ENCODE measurements at regions not wholly inside any gene's neighbourhood (a gene's known extent, or its start where the extent isn't known, plus 50 kb on each side); places are given as distances from the start of the nearest gene placed in this dataset.

GRCh38 chr3:139281522-139282196 is 62.2 kb upstream of the MRPS22 start:
- POLR2A ChIA-PET: no interaction called here
- CTCF ChIA-PET: interaction anchor here (0.5 kb wide), 1 partner anchor 30 kb away, joined by 3 read pairs; no protein-coding TSS in a partner anchor
- no peaks in the 10 kb centered on the region for H3K9me3 Mint-ChIP-seq (ENCODE audit: low read depth)
- DNase-seq: no peak
- no peak overlapping the region for H3K27ac Mint-ChIP-seq
- intact Hi-C loops (cut with DNase I, micrococcal nuclease): no loop called here
- no peak overlapping the region for H3K4me3 Mint-ChIP-seq
- H3K36me3 Mint-ChIP-seq (ENCODE audit: low read depth): no peaks in the 10 kb centered on the region
- no peaks in the 10 kb centered on the region for H3K4me1 Mint-ChIP-seq
- H3K27me3 Mint-ChIP-seq: peaks cover 8% of the 10 kb centered on the region
- ATAC-seq: no peak

GRCh38 chr3:139283301-139283700 is 60.5 kb upstream of the MRPS22 start:
- Mint-ChIP-seq H3K4me1 (no peaks in the 10 kb centered on the region), H3K36me3 (ENCODE audit: low read depth) (no peaks in the 10 kb centered on the region), H3K4me3 (no peak overlapping the region), H3K27ac (no peak overlapping the region), H3K27me3 (peaks cover 8% of the 10 kb centered on the region), H3K9me3 (ENCODE audit: low read depth) (no peaks in the 10 kb centered on the region)
- no peak for ATAC-seq
- POLR2A ChIA-PET: no interaction called here
- CTCF ChIA-PET: no interaction called here
- no peak for DNase-seq
- intact Hi-C loops (cut with DNase I, micrococcal nuclease): no loop called here

GRCh38 chr3:139284221-139284620 is 59.6 kb upstream of the MRPS22 start:
- CTCF ChIA-PET: no interaction called here
- Mint-ChIP-seq H3K9me3 (ENCODE audit: low read depth) (no peaks in the 10 kb centered on the region), H3K36me3 (ENCODE audit: low read depth) (no peaks in the 10 kb centered on the region), H3K4me1 (no peaks in the 10 kb centered on the region), H3K27me3 (peaks cover 8% of the 10 kb centered on the region), H3K27ac (no peak overlapping the region), H3K4me3 (no peak overlapping the region)
- no peak for ATAC-seq
- intact Hi-C loops (cut with DNase I, micrococcal nuclease): no loop called here
- POLR2A ChIA-PET: no interaction called here
- DNase-seq: no peak

- DNase-seq: no peak
- H3K36me3 Mint-ChIP-seq (ENCODE audit: low read depth): no peaks in the 10 kb centered on the region
- no peak for ATAC-seq
- no peaks in the 10 kb centered on the region for H3K9me3 Mint-ChIP-seq (ENCODE audit: low read depth)
- no peaks in the 10 kb centered on the region for H3K4me1 Mint-ChIP-seq
- no peak overlapping the region for H3K27ac Mint-ChIP-seq
- ChIA-PET CTCF (no interaction called here), POLR2A (no interaction called here)
- H3K27me3 Mint-ChIP-seq: peaks cover 5% of the 10 kb centered on the region
- intact Hi-C loops (cut with DNase I, micrococcal nuclease): no loop called here
- no peak overlapping the region for H3K4me3 Mint-ChIP-seq
Measured at GRCh38 chr3:139285691-139286090, 58.1 kb upstream of the MRPS22 start.

- ChIA-PET POLR2A (no interaction called here), CTCF (no interaction called here)
- Mint-ChIP-seq H3K27ac (no peak overlapping the region), H3K36me3 (ENCODE audit: low read depth) (no peaks in the 10 kb centered on the region), H3K4me1 (no peaks in the 10 kb centered on the region), H3K27me3 (peaks cover 5% of the 10 kb centered on the region), H3K9me3 (ENCODE audit: low read depth) (no peaks in the 10 kb centered on the region), H3K4me3 (no peak overlapping the region)
- intact Hi-C loops (cut with DNase I, micrococcal nuclease): no loop called here
- DNase-seq (no peak), ATAC-seq (no peak)
Measured at GRCh38 chr3:139286241-139286640, 57.6 kb upstream of the MRPS22 start.

GRCh38 chr3:139286825-139287224 is 57.0 kb upstream of the MRPS22 start:
- no peaks in the 10 kb centered on the region for H3K9me3 Mint-ChIP-seq (ENCODE audit: low read depth)
- H3K27ac Mint-ChIP-seq: no peak overlapping the region
- H3K27me3 Mint-ChIP-seq: peaks cover 5% of the 10 kb centered on the region
- ATAC-seq (no peak), DNase-seq (no peak)
- H3K36me3 Mint-ChIP-seq (ENCODE audit: low read depth): no peaks in the 10 kb centered on the region
- H3K4me1 Mint-ChIP-seq: no peaks in the 10 kb centered on the region
- intact Hi-C loops (cut with DNase I, micrococcal nuclease): no loop called here
- ChIA-PET CTCF (no interaction called here), POLR2A (no interaction called here)
- no peak overlapping the region for H3K4me3 Mint-ChIP-seq

GRCh38 chr3:139287557-139287956 is 56.3 kb upstream of the MRPS22 start:
- no peaks in the 10 kb centered on the region for H3K27me3 Mint-ChIP-seq
- POLR2A ChIA-PET: no interaction called here
- H3K36me3 Mint-ChIP-seq (ENCODE audit: low read depth): no peaks in the 10 kb centered on the region
- no peak overlapping the region for H3K4me3 Mint-ChIP-seq
- H3K27ac Mint-ChIP-seq: no peak overlapping the region
- CTCF ChIA-PET: no interaction called here
- H3K9me3 Mint-ChIP-seq (ENCODE audit: low read depth): no peaks in the 10 kb centered on the region
- DNase-seq (no peak), ATAC-seq (no peak)
- no peaks in the 10 kb centered on the region for H3K4me1 Mint-ChIP-seq
- intact Hi-C loops (cut with DNase I, micrococcal nuclease): no loop called here

- Mint-ChIP-seq H3K9me3 (ENCODE audit: low read depth) (no peaks in the 10 kb centered on the region), H3K27ac (no peak overlapping the region), H3K4me1 (no peaks in the 10 kb centered on the region), H3K4me3 (no peak overlapping the region), H3K36me3 (ENCODE audit: low read depth) (no peaks in the 10 kb centered on the region), H3K27me3 (no peaks in the 10 kb centered on the region)
- intact Hi-C loops (cut with DNase I, micrococcal nuclease): no loop called here
- ATAC-seq (no peak), DNase-seq (no peak)
- ChIA-PET CTCF (interaction anchor here (0.8 kb wide), 1 partner anchor 12 kb away, joined by 3 read pairs; no protein-coding TSS in a partner anchor), POLR2A (no interaction called here)
Measured at GRCh38 chr3:139288266-139288821, 55.5 kb upstream of the MRPS22 start.

- intact Hi-C loops (cut with DNase I, micrococcal nuclease): no loop called here
- H3K27me3 Mint-ChIP-seq: no peaks in the 10 kb centered on the region
- ChIA-PET CTCF (no interaction called here), POLR2A (no interaction called here)
- no peak overlapping the region for H3K27ac Mint-ChIP-seq
- H3K9me3 Mint-ChIP-seq (ENCODE audit: low read depth): no peaks in the 10 kb centered on the region
- H3K4me1 Mint-ChIP-seq: no peaks in the 10 kb centered on the region
- DNase-seq (no peak), ATAC-seq (no peak)
- H3K36me3 Mint-ChIP-seq (ENCODE audit: low read depth): no peaks in the 10 kb centered on the region
- no peak overlapping the region for H3K4me3 Mint-ChIP-seq
Measured at GRCh38 chr3:139289860-139290524, 53.8 kb upstream of the MRPS22 start.

- DNase-seq (no peak), ATAC-seq (no peak)
- ChIA-PET POLR2A (no interaction called here), CTCF (no interaction called here)
- no peaks in the 10 kb centered on the region for H3K36me3 Mint-ChIP-seq (ENCODE audit: low read depth)
- H3K4me3 Mint-ChIP-seq: no peak overlapping the region
- no peak overlapping the region for H3K27ac Mint-ChIP-seq
- H3K27me3 Mint-ChIP-seq: peaks cover 4% of the 10 kb centered on the region
- H3K4me1 Mint-ChIP-seq: no peaks in the 10 kb centered on the region
- H3K9me3 Mint-ChIP-seq (ENCODE audit: low read depth): no peaks in the 10 kb centered on the region
- intact Hi-C loops (cut with DNase I, micrococcal nuclease): no loop called here
Measured at GRCh38 chr3:139291276-139292051, 52.4 kb upstream of the MRPS22 start.

- H3K4me1 Mint-ChIP-seq: no peaks in the 10 kb centered on the region
- intact Hi-C loops (cut with DNase I, micrococcal nuclease): no loop called here
- no peaks in the 10 kb centered on the region for H3K36me3 Mint-ChIP-seq (ENCODE audit: low read depth)
- ChIA-PET CTCF (no interaction called here), POLR2A (no interaction called here)
- DNase-seq (no peak), ATAC-seq (no peak)
- H3K4me3 Mint-ChIP-seq: no peak overlapping the region
- H3K9me3 Mint-ChIP-seq (ENCODE audit: low read depth): no peaks in the 10 kb centered on the region
- no peak overlapping the region for H3K27ac Mint-ChIP-seq
- H3K27me3 Mint-ChIP-seq: peaks cover 4% of the 10 kb centered on the region
Measured at GRCh38 chr3:139292192-139292591, 51.6 kb upstream of the MRPS22 start.
